Epithelial cell of esophagus (primary cell): ENCODE measurements at regions not wholly inside any gene's neighbourhood (a gene's known extent, or its start where the extent isn't known, plus 50 kb on each side); places are given as distances from the start of the nearest gene placed in this dataset.

Experiments used
- DNase-seq: peaks from one replicate; pipeline ENCODE4 v3.0.0; 2010; ENCODE audit warnings: low read depth
- H3K4me3 ChIP-seq: 2 replicates; pipeline ENCODE4 v1.5.1; 2011; ENCODE audit warnings: mild to moderate bottlenecking, low read length, control low read depth
- TF ChIP-seq, protein P1 (sequence below): IDR thresholded peaks from 2 replicates; pipeline ENCODE4 v1.5.1; 2011; ENCODE audit warnings: low read depth, mild to moderate bottlenecking, low read length, control low read depth, inconsistent platforms; ENCODE audit not compliant: insufficient read depth; ENCODE audit errors: missing control alignments

DNA sequence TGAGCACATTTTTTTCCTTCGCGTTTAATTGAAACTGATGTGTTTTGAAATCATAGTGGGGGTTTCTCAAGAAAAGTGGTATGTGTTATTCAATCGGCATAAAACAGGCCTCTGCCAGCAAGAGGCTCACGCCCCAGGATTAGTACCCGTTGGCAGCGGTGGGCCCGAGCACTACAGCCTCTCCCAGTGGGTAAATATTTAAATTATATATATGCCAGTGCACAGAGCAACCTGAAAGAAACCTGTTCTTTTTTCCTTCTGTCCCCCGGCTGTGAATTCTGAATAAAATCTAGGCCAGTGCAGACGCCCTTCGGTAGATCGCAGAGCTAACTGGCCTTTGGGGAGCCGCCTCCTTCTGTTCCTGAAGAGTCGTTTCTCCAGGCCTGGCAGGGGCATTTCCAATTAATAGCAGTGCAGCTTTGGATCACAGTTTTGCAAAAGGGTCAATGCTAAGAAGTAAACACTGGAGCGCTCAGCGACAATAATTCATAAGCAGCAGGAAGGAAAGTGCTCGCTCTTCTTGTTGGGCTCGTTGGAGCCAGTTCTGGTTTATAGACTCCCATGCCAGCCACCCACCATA, 202.8 kb upstream of the SALL3 start:
- H3K4me3 ChIP-seq, result no peak overlapping the region
- DNase-seq, result no peak
- TF ChIP-seq, protein P1, sequence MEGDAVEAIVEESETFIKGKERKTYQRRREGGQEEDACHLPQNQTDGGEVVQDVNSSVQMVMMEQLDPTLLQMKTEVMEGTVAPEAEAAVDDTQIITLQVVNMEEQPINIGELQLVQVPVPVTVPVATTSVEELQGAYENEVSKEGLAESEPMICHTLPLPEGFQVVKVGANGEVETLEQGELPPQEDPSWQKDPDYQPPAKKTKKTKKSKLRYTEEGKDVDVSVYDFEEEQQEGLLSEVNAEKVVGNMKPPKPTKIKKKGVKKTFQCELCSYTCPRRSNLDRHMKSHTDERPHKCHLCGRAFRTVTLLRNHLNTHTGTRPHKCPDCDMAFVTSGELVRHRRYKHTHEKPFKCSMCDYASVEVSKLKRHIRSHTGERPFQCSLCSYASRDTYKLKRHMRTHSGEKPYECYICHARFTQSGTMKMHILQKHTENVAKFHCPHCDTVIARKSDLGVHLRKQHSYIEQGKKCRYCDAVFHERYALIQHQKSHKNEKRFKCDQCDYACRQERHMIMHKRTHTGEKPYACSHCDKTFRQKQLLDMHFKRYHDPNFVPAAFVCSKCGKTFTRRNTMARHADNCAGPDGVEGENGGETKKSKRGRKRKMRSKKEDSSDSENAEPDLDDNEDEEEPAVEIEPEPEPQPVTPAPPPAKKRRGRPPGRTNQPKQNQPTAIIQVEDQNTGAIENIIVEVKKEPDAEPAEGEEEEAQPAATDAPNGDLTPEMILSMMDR, result no peak

GRCh38 chr18:78777992-78778391, 201.6 kb upstream of the SALL3 start:
- DNase-seq, result no peak
- TF ChIP-seq, protein P1, result no peak

DNA sequence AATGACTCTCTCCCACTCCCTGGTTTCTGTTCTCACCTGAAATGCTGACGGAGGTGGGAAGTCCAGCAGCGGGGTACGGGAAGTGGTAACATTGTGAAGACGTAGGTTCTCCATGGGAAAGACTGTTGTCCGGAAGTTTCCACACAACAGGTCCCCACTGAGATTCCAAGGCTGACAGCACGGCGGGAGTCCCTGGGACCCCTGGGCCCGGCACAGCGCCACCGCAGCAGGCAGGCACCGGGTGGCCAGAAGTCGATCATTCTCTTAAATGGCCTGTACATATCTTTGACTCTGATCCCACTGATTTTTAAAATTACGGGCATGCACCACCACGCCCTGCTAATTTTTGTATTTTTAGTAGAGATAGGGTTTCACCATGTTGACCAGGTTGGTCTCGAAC, 201.0 kb upstream of the SALL3 start:
- TF ChIP-seq, protein P1, result no peak
- no peak overlapping the region for H3K4me3 ChIP-seq
- DNase-seq, result no peak

More at GRCh38 chr18:78777992-78778391, 201.6 kb upstream of the SALL3 start:
- H3K4me3 ChIP-seq, result no peak overlapping the region

GRCh38 chr18:78779996-78780718, 199.5 kb upstream of the SALL3 start:
- no peak for DNase-seq
- H3K4me3 ChIP-seq, result no peak overlapping the region
- TF ChIP-seq, protein P1, result no peak

- no peak overlapping the region for H3K4me3 ChIP-seq
- TF ChIP-seq, protein P1, result no peak
- no peak for DNase-seq
Measured at GRCh38 chr18:78780719-78781600, 198.7 kb upstream of the SALL3 start.

- no peak for DNase-seq
- TF ChIP-seq, protein P1, result no peak
Measured at GRCh38 chr18:78781601-78781960, 198.0 kb upstream of the SALL3 start.

More at GRCh38 chr18:78781601-78781960, 198.0 kb upstream of the SALL3 start:
- no peak overlapping the region for H3K4me3 ChIP-seq
